Cardiac fibroblast (primary cell): ENCODE measurements at regions not wholly inside any gene's neighbourhood (a gene's known extent, or its start where the extent isn't known, plus 50 kb on each side); places are given as distances from the start of the nearest gene placed in this dataset.

Experiments
- DNase-seq, 2 donors: peaks; one replicate each; pipeline versions ENCODE4 v3.0.0 to v3.0.0-alpha.2; 2010; ENCODE audit warnings: low read depth in 2 of 2
- H3K4me3 ChIP-seq, 2 donors: replicated peaks in 1 of 2; 1 replicate in 1 of 2; 2 replicates in 1 of 2; pipeline ENCODE4 v1.5.1; 2011; ENCODE audit warnings: low read depth in 2 of 2, low read length in 2 of 2, mild to moderate bottlenecking in 2 of 2, moderate library complexity in 1 of 2
- TF ChIP-seq, protein P1 (sequence below): IDR thresholded peaks from one replicate; pipeline ENCODE4 v1.5.1; 2011; ENCODE audit warnings: low read depth, mild to moderate bottlenecking, low read length, inconsistent platforms

DNA sequence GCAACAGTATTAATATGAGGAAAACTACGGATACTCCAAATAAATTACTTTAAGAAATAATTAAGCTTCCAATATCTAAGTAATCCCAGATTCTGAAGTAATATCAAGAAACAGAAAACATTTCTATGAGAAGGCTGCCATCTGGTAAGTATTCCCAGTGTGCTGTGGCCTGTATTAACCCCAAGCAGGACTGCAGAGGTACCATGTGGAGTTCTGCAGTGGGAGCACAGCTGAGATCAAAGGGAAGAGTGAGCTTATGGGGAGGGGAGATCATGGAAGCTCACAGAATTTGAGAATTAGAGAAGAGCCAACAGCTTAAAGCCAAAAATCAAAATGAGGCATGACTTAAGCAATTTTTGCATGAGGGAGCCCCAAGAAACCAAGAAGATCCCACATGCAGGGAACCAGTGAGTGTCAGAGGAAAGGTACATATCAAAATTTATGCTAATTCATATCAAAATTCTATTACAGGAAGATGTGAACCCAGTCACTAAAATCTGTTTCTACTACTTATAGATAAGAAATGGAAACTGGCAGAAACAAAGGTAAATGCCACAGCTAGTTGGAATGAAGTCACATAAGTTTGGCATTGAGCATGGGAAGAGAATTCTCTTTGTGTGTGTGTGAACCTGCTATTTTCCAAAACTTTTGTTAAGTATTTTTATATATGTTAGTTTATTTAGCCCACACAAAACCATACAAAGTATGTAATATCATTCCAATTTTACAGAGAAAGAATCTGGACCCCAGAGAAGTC, 62.6 kb upstream of the KITLG start:
- TF ChIP-seq, protein P1, sequence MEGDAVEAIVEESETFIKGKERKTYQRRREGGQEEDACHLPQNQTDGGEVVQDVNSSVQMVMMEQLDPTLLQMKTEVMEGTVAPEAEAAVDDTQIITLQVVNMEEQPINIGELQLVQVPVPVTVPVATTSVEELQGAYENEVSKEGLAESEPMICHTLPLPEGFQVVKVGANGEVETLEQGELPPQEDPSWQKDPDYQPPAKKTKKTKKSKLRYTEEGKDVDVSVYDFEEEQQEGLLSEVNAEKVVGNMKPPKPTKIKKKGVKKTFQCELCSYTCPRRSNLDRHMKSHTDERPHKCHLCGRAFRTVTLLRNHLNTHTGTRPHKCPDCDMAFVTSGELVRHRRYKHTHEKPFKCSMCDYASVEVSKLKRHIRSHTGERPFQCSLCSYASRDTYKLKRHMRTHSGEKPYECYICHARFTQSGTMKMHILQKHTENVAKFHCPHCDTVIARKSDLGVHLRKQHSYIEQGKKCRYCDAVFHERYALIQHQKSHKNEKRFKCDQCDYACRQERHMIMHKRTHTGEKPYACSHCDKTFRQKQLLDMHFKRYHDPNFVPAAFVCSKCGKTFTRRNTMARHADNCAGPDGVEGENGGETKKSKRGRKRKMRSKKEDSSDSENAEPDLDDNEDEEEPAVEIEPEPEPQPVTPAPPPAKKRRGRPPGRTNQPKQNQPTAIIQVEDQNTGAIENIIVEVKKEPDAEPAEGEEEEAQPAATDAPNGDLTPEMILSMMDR = no peak
- DNase-seq = no peak
- no peak overlapping the region for H3K4me3 ChIP-seq

DNA sequence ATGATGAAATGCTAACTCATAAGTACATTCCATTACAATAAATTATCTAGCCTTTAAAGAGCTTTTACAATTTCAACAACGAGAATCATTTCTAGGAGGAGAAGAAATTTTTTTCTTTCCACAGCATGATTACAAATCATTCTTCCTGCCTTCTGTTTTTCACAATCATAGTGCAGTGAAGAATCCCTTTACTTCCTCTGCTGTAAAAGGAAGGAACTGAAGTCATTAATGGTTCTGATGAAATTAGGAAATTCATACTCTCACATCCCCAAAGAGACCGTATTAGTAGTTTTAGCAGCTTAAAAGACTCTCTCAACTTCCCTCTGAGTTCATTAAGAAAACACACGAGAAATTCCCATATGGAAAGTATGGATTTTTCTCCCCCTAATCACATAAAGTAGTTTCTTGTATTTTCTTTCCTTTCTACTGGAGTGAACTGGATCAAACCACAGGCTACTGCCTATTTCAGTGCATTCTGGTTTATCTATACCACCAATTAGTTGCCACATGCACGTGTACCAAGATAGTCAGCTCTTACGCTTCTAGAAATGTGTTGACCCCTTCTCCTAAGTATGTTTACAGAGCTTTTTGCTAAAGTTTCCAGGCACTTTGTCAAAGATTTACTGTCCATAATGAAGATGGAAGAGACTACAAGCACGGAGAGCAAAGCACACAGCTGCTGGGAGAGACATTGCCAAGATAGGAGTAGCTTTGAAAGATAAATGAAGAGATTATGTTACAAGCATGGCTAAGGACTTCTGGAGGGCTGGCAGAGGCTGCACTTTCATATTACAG, 58.9 kb upstream of the KITLG start:
- H3K4me3 ChIP-seq = no peak overlapping the region
- peak; percentile 66 to 68 for DNase-seq
- TF ChIP-seq, protein P1 = peak; percentile 13

DNA sequence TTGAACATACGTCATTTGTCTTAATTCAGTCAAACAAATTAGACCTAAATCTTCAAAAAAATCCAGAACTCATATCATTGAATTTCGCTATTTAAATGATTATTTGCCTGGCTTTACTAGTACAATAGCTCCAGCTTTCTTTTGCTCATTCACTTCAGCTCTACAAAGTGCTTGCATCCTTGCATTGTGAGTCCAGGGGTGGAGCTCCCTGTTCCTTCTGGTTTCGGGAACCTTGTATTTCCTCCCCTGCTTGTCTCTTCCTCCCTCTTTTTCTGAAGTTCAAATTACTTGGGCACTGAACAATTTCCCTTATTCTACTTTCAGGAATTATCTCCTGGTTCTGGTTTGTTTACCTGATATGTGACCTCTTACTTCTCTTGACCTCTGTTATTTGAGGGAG, 58.1 kb upstream of the KITLG start:
- peak in 1 of 2 donors; percentile 11 for DNase-seq
- H3K4me3 ChIP-seq = no peak overlapping the region
- TF ChIP-seq, protein P1 = no peak

DNA sequence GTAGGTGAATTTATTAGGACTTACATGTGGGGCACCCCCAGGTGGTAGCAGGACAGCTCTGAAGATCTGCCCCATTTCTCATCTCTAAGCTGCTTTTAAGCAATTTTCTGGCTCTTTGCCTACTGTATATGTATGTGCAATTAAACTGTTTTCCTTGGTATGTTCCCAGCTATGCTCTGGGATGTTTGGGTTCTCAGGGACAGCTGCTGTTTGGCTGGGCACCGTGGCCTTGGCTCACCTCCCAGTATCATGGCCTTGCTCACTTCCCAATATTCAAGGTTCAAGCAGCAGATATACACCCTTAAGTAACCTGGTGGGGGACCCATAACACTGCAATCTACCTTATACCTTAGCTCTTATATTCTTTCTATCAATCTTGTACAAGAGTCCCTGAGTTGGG, 53.7 kb upstream of the KITLG start:
- TF ChIP-seq, protein P1 = no peak
- DNase-seq = peak in 1 of 2 donors; percentile 12
- no peak overlapping the region for H3K4me3 ChIP-seq

DNA sequence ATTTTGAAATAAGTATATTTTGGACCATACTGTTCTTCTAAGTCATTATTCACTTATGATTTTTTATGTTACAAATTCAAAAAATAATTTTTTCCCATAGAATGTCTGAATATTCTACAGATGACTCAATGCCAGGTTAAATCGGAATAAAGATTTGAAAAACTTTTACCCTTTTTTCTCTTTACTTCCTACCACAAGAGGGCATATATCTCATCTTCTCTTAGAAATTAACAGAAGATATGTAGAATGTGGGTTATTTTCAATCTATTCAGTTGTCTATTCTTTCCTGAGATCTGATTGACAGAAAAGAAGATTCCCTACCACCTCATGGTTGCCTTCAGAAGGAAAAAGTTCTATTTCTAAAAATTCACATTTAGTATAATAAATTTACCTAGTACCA, 53.0 kb upstream of the KITLG start:
- peak in 1 of 2 donors; percentile 39 for DNase-seq
- H3K4me3 ChIP-seq = no peak overlapping the region
- TF ChIP-seq, protein P1 = peak; percentile 38

DNA sequence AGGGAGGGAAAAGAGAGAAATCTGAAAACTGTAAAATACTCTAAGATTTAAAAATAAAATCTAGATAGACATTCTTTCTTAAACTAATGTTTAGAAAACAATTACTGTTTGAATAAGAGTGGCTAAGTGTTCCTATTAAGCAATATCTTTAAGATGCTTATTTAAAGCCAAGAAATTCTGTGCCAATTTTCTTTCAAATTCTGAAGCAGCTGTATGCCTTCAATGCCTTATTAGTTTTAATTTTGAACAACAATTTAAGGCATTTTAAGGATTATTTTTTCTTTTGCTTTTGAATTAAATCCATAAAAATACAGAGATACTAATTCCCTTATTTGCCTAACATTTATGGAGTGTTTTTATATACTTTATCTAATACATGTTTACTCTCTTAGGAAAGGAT, 50.3 kb upstream of the KITLG start:
- H3K4me3 ChIP-seq = no peak overlapping the region
- no peak for DNase-seq
- TF ChIP-seq, protein P1 = no peak
